ENCODE measurements at regions not wholly inside any gene's neighbourhood (a gene's known extent, or its start where the extent isn't known, plus 50 kb on each side); places are given as distances from the start of the nearest gene placed in this dataset.

DNA sequence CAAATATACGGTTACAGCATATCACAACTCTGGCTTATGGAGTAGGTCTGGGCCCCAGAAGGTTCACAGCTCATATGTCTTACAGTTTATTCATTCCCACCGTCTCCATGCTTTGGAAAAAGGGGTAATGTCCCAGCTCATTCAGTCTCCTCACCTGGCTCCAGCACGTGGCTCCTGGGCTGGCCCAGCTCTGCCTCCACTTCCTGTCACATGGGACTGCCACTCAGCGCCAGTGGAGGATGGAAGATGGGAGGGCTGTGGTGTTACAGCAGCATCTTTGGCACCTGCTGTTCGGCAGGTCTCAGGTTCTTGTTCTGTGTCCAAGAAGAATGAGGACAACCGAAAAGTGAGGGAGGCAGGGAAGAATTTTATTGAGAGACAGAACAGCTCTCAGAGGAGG is 216.3 kb upstream of the ATXN7L3B start:
- TF ChIP-seq, protein P1, sequence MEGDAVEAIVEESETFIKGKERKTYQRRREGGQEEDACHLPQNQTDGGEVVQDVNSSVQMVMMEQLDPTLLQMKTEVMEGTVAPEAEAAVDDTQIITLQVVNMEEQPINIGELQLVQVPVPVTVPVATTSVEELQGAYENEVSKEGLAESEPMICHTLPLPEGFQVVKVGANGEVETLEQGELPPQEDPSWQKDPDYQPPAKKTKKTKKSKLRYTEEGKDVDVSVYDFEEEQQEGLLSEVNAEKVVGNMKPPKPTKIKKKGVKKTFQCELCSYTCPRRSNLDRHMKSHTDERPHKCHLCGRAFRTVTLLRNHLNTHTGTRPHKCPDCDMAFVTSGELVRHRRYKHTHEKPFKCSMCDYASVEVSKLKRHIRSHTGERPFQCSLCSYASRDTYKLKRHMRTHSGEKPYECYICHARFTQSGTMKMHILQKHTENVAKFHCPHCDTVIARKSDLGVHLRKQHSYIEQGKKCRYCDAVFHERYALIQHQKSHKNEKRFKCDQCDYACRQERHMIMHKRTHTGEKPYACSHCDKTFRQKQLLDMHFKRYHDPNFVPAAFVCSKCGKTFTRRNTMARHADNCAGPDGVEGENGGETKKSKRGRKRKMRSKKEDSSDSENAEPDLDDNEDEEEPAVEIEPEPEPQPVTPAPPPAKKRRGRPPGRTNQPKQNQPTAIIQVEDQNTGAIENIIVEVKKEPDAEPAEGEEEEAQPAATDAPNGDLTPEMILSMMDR (conservative IDR thresholded peaks at IDR 0.05; ENCODE audit: low read depth in 2 of 2), result no peak
- TF ChIP-seq EZH2 (IDR thresholded peaks at IDR 0.05; ENCODE audit: low read depth, unreplicated experiment), result no peak
- no peak for TF ChIP-seq CREB1 (CRISPR knock-in tag; IDR thresholded peaks at IDR 0.05; ENCODE audit: low read depth)
- no peak for TF ChIP-seq POLR2AphosphoS5 (IDR thresholded peaks at IDR 0.05; ENCODE audit: low read depth)
- no peak for TF ChIP-seq EZH2phosphoT487 (IDR thresholded peaks at IDR 0.05; ENCODE audit: unreplicated experiment)
- TF ChIP-seq ZNF114 (CRISPR knock-in tag; IDR thresholded peaks at IDR 0.05), result no peak
- TF ChIP-seq STAT1 (IDR thresholded peaks at IDR 0.05; ENCODE audit: unreplicated experiment), result no peak
- TF ChIP-seq, protein P2, sequence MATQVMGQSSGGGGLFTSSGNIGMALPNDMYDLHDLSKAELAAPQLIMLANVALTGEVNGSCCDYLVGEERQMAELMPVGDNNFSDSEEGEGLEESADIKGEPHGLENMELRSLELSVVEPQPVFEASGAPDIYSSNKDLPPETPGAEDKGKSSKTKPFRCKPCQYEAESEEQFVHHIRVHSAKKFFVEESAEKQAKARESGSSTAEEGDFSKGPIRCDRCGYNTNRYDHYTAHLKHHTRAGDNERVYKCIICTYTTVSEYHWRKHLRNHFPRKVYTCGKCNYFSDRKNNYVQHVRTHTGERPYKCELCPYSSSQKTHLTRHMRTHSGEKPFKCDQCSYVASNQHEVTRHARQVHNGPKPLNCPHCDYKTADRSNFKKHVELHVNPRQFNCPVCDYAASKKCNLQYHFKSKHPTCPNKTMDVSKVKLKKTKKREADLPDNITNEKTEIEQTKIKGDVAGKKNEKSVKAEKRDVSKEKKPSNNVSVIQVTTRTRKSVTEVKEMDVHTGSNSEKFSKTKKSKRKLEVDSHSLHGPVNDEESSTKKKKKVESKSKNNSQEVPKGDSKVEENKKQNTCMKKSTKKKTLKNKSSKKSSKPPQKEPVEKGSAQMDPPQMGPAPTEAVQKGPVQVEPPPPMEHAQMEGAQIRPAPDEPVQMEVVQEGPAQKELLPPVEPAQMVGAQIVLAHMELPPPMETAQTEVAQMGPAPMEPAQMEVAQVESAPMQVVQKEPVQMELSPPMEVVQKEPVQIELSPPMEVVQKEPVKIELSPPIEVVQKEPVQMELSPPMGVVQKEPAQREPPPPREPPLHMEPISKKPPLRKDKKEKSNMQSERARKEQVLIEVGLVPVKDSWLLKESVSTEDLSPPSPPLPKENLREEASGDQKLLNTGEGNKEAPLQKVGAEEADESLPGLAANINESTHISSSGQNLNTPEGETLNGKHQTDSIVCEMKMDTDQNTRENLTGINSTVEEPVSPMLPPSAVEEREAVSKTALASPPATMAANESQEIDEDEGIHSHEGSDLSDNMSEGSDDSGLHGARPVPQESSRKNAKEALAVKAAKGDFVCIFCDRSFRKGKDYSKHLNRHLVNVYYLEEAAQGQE (IDR thresholded peaks at IDR 0.05; ENCODE audit: unreplicated experiment), result no peak
- TF ChIP-seq, protein P3, sequence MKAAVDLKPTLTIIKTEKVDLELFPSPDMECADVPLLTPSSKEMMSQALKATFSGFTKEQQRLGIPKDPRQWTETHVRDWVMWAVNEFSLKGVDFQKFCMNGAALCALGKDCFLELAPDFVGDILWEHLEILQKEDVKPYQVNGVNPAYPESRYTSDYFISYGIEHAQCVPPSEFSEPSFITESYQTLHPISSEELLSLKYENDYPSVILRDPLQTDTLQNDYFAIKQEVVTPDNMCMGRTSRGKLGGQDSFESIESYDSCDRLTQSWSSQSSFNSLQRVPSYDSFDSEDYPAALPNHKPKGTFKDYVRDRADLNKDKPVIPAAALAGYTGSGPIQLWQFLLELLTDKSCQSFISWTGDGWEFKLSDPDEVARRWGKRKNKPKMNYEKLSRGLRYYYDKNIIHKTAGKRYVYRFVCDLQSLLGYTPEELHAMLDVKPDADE (IDR thresholded peaks at IDR 0.05), result no peak
- TF ChIP-seq, protein P4, sequence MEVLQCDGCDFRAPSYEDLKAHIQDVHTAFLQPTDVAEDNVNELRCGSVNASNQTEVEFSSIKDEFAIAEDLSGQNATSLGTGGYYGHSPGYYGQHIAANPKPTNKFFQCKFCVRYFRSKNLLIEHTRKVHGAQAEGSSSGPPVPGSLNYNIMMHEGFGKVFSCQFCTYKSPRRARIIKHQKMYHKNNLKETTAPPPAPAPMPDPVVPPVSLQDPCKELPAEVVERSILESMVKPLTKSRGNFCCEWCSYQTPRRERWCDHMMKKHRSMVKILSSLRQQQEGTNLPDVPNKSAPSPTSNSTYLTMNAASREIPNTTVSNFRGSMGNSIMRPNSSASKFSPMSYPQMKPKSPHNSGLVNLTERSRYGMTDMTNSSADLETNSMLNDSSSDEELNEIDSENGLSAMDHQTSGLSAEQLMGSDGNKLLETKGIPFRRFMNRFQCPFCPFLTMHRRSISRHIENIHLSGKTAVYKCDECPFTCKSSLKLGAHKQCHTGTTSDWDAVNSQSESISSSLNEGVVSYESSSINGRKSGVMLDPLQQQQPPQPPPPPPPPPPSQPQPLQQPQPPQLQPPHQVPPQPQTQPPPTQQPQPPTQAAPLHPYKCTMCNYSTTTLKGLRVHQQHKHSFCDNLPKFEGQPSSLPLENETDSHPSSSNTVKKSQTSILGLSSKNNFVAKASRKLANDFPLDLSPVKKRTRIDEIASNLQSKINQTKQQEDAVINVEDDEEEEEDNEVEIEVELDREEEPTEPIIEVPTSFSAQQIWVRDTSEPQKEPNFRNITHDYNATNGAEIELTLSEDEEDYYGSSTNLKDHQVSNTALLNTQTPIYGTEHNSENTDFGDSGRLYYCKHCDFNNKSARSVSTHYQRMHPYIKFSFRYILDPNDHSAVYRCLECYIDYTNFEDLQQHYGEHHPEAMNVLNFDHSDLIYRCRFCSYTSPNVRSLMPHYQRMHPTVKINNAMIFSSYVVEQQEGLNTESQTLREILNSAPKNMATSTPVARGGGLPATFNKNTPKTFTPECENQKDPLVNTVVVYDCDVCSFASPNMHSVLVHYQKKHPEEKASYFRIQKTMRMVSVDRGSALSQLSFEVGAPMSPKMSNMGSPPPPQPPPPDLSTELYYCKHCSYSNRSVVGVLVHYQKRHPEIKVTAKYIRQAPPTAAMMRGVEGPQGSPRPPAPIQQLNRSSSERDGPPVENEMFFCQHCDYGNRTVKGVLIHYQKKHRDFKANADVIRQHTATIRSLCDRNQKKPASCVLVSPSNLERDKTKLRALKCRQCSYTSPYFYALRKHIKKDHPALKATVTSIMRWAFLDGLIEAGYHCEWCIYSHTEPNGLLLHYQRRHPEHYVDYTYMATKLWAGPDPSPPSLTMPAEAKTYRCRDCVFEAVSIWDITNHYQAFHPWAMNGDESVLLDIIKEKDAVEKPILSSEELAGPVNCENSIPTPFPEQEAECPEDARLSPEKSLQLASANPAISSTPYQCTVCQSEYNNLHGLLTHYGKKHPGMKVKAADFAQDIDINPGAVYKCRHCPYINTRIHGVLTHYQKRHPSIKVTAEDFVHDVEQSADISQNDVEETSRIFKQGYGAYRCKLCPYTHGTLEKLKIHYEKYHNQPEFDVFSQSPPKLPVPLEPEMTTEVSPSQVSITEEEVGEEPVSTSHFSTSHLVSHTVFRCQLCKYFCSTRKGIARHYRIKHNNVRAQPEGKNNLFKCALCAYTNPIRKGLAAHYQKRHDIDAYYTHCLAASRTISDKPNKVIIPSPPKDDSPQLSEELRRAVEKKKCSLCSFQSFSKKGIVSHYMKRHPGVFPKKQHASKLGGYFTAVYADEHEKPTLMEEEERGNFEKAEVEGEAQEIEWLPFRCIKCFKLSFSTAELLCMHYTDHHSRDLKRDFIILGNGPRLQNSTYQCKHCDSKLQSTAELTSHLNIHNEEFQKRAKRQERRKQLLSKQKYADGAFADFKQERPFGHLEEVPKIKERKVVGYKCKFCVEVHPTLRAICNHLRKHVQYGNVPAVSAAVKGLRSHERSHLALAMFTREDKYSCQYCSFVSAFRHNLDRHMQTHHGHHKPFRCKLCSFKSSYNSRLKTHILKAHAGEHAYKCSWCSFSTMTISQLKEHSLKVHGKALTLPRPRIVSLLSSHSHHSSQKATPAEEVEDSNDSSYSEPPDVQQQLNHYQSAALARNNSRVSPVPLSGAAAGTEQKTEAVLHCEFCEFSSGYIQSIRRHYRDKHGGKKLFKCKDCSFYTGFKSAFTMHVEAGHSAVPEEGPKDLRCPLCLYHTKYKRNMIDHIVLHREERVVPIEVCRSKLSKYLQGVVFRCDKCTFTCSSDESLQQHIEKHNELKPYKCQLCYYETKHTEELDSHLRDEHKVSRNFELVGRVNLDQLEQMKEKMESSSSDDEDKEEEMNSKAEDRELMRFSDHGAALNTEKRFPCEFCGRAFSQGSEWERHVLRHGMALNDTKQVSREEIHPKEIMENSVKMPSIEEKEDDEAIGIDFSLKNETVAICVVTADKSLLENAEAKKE (CRISPR knock-in tag; IDR thresholded peaks at IDR 0.05), result no peak
- no peak for TF ChIP-seq JUNB (IDR thresholded peaks at IDR 0.05; ENCODE audit: unreplicated experiment)

All from GM23338 (cell line).